ENCODE measurements at regions not wholly inside any gene's neighbourhood (a gene's known extent, or its start where the extent isn't known, plus 50 kb on each side); places are given as distances from the start of the nearest gene placed in this dataset.

GRCh38 chr2:181762848-181763247 lies 82.5 kb upstream of the NEUROD1 start:
- no peaks in the 10 kb centered on the region for H3K27me3 ChIP-seq
- TF ChIP-seq CTCF (IDR thresholded peaks at IDR 0.05; ENCODE audit: low read depth, low read length), result no peak
- H3K4me1 ChIP-seq, result no peaks in the 10 kb centered on the region
- no peaks in the 10 kb centered on the region for H3K36me3 ChIP-seq
- H3K4me3 ChIP-seq (ENCODE audit: low read depth, low read length), result no peak overlapping the region
- no peaks in the 10 kb centered on the region for H3K9me3 ChIP-seq
- no peak for DNase-seq

DNA sequence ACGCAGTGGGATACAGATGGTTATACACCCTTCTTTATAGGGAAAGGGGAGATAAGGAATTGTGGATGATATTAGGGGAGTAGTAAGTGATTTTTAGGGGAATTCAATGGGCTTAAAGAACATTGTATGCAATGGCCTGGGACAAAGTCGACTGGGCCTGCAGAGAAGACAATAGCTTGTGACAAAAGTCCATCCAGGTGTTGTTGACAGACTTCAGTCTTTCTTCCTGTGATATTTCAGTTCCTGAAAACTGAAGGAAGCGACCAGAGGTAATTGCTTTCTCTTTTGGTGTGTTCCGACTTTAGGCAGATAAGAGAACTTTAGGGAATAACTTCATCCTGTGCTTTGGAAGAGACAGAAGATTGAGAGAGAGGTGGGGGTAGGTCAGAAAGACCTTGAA lies 83.1 kb upstream of the NEUROD1 start:
- DNase-seq, result no peak
- H3K9me3 ChIP-seq, result no peaks in the 10 kb centered on the region

GRCh38 chr2:181764095-181764963 lies 84.0 kb upstream of the NEUROD1 start:
- Histone ChIP-seq H3K4me1 (no peaks in the 10 kb centered on the region), H3K9me3 (no peaks in the 10 kb centered on the region), H3K27me3 (no peaks in the 10 kb centered on the region), H3K36me3 (no peaks in the 10 kb centered on the region), H3K4me3 (ENCODE audit: low read depth, low read length) (no peak overlapping the region)
- no peak for TF ChIP-seq CTCF (IDR thresholded peaks at IDR 0.05; ENCODE audit: low read depth, low read length)
- no peak for DNase-seq

More for the DNA sequence above, 83.1 kb upstream of the NEUROD1 start:
- no peak for TF ChIP-seq CTCF (IDR thresholded peaks at IDR 0.05; ENCODE audit: low read depth, low read length)
- Histone ChIP-seq H3K27me3 (no peaks in the 10 kb centered on the region), H3K4me3 (ENCODE audit: low read depth, low read length) (no peak overlapping the region), H3K36me3 (no peaks in the 10 kb centered on the region), H3K4me1 (no peaks in the 10 kb centered on the region)

DNA sequence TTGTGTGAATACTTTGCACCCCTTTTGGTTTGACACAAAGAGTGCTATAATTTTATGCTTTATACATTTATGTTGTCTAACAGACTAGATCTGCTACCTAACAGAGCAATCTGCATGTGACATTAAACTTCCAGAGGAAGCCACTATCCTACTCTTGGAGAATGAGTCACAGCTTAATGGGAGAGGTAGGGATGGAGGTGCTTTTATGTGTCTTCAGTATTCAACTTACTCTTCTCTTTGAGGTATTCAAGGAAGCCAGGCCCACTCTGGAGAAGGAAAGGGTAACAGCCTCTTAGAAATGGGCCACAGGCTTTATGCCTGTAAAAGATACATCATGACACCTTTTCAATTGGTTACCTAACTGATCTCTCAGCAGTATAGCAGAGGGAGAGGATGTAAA lies 85.8 kb upstream of the NEUROD1 start:
- no peaks in the 10 kb centered on the region for H3K9me3 ChIP-seq
- no peak for TF ChIP-seq CTCF (IDR thresholded peaks at IDR 0.05; ENCODE audit: low read depth, low read length)
- no peaks in the 10 kb centered on the region for H3K27me3 ChIP-seq
- H3K4me1 ChIP-seq, result no peaks in the 10 kb centered on the region
- DNase-seq, result no peak
- no peaks in the 10 kb centered on the region for H3K36me3 ChIP-seq
- H3K4me3 ChIP-seq (ENCODE audit: low read depth, low read length), result no peak overlapping the region

GRCh38 chr2:181770150-181770549 lies 89.8 kb upstream of the NEUROD1 start:
- no peak for DNase-seq
- no peaks in the 10 kb centered on the region for H3K36me3 ChIP-seq
- no peak for TF ChIP-seq CTCF (IDR thresholded peaks at IDR 0.05; ENCODE audit: low read depth, low read length)
- no peaks in the 10 kb centered on the region for H3K4me1 ChIP-seq
- H3K9me3 ChIP-seq, result no peaks in the 10 kb centered on the region
- no peak overlapping the region for H3K4me3 ChIP-seq (ENCODE audit: low read depth, low read length)
- no peaks in the 10 kb centered on the region for H3K27me3 ChIP-seq

DNA sequence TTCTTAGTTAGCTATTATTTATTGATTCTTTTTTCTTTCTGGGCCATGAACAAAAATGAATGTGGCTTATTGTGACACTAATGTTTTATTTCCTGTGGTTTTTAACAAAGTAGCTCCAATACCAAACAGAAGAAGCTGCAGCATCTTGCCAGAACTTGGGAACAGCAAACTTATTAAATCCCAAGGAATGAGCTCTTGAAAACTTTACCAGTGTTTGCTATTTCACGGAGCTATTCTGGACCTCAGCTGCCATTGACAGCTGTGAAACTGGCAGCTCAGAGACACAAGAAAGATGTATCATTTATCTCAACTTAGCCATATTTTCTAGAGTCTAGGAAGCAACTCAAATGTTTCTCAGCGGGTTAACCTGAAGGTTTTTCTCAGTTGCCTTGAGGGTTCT lies 91.0 kb upstream of the NEUROD1 start:
- Histone ChIP-seq H3K4me1 (no peaks in the 10 kb centered on the region), H3K9me3 (no peaks in the 10 kb centered on the region), H3K27me3 (no peaks in the 10 kb centered on the region), H3K4me3 (ENCODE audit: low read depth, low read length) (no peak overlapping the region), H3K36me3 (no peaks in the 10 kb centered on the region)
- no peak for TF ChIP-seq CTCF (IDR thresholded peaks at IDR 0.05; ENCODE audit: low read depth, low read length)
- no peak for DNase-seq

Data from BE2C (cell line).